Esophagus squamous epithelium (tissue), 4 donors: ENCODE measurements at regions not wholly inside any gene's neighbourhood (a gene's known extent, or its start where the extent isn't known, plus 50 kb on each side); places are given as distances from the start of the nearest gene placed in this dataset.

Experiments used
- POLR2A ChIP-seq, 4 donors: fragments of 450-650 bp; IDR thresholded peaks; one replicate each; pipeline ENCODE4 v1.6.1; 2017; ENCODE audit warnings: antibody characterized with exemption in 4 of 4, mild to moderate bottlenecking in 4 of 4, moderate library complexity in 3 of 4
- TF ChIP-seq, protein P1 (sequence below), 6 experiments: fragments of 450-650 bp in 4 of 6; fragments of 200-600 bp in 2 of 6; sonication (generic) in 2 of 6; IDR thresholded peaks; one replicate each; pipeline ENCODE4 v1.5.1; 2016 to 2019; ENCODE audit warnings: antibody characterized with exemption in 6 of 6, mild to moderate bottlenecking in 4 of 6, moderate library complexity in 4 of 6

DNA sequence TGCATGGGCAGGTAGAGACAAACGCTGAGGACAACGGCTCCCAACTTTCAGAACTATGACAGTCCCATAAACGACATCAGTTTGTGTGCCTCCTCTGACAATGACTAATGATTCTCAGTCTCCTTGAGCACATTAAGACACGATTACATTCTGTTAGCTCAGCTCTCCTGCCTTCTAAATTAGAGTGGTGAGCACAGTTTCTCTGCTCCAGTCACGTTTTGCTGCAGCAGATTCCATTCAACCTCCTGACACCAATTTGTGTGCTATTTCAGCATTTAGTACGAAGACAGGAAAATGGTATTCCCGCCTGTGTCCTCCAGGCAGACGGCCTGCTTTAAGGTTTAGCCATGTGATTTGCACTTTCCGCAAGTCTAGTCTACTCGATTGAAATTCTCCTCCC is 458.4 kb upstream of the CFAP20DC start:
- TF ChIP-seq, protein P1, sequence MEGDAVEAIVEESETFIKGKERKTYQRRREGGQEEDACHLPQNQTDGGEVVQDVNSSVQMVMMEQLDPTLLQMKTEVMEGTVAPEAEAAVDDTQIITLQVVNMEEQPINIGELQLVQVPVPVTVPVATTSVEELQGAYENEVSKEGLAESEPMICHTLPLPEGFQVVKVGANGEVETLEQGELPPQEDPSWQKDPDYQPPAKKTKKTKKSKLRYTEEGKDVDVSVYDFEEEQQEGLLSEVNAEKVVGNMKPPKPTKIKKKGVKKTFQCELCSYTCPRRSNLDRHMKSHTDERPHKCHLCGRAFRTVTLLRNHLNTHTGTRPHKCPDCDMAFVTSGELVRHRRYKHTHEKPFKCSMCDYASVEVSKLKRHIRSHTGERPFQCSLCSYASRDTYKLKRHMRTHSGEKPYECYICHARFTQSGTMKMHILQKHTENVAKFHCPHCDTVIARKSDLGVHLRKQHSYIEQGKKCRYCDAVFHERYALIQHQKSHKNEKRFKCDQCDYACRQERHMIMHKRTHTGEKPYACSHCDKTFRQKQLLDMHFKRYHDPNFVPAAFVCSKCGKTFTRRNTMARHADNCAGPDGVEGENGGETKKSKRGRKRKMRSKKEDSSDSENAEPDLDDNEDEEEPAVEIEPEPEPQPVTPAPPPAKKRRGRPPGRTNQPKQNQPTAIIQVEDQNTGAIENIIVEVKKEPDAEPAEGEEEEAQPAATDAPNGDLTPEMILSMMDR (IDR thresholded peaks at IDR 0.05): no peak
- TF ChIP-seq POLR2A (IDR thresholded peaks at IDR 0.05): no peak
